ENCODE measurements at regions not wholly inside any gene's neighbourhood (a gene's known extent, or its start where the extent isn't known, plus 50 kb on each side); places are given as distances from the start of the nearest gene placed in this dataset.

- no peak for TF ChIP-seq CTCF (IDR thresholded peaks at IDR 0.05; ENCODE audit: insufficient read depth, low read length, poor library complexity, severe bottlenecking)
- no peaks in the 10 kb centered on the region for H3K27me3 ChIP-seq (replicated peaks; ENCODE audit: control insufficient read depth, insufficient read depth, low read length)
- H3K36me3 ChIP-seq (ENCODE audit: control insufficient read depth, insufficient read depth, low read length), result no peaks in the 10 kb centered on the region
- DNase-seq (ENCODE audit: extremely low read depth, insufficient read length), result no peak
- no peak overlapping the region for H3K4me3 ChIP-seq (replicated peaks; ENCODE audit: low read depth, low read length)
Observed at GRCh38 chr10:128723631-128724205, 597.5 kb upstream of the MKI67 start.

- DNase-seq (ENCODE audit: extremely low read depth, insufficient read length), result no peak
- Histone ChIP-seq H3K27me3 (replicated peaks; ENCODE audit: control insufficient read depth, insufficient read depth, low read length) (no peaks in the 10 kb centered on the region), H3K4me3 (replicated peaks; ENCODE audit: low read depth, low read length) (no peak overlapping the region), H3K36me3 (ENCODE audit: control insufficient read depth, insufficient read depth, low read length) (no peaks in the 10 kb centered on the region)
- no peak for TF ChIP-seq CTCF (IDR thresholded peaks at IDR 0.05; ENCODE audit: insufficient read depth, low read length, poor library complexity, severe bottlenecking)
Observed at GRCh38 chr10:128725531-128725930, 599.3 kb upstream of the MKI67 start.

GRCh38 chr10:128727114-128727513 is 600.9 kb upstream of the MKI67 start:
- no peaks in the 10 kb centered on the region for H3K27me3 ChIP-seq (replicated peaks; ENCODE audit: control insufficient read depth, insufficient read depth, low read length)
- H3K4me3 ChIP-seq (replicated peaks; ENCODE audit: low read depth, low read length), result no peak overlapping the region
- no peak for DNase-seq (ENCODE audit: extremely low read depth, insufficient read length)
- no peak for TF ChIP-seq CTCF (IDR thresholded peaks at IDR 0.05; ENCODE audit: insufficient read depth, low read length, poor library complexity, severe bottlenecking)
- H3K36me3 ChIP-seq (ENCODE audit: control insufficient read depth, insufficient read depth, low read length), result no peaks in the 10 kb centered on the region

GRCh38 chr10:128729910-128730420 is 603.7 kb upstream of the MKI67 start:
- no peak overlapping the region for H3K4me3 ChIP-seq (replicated peaks; ENCODE audit: low read depth, low read length)
- no peak for DNase-seq (ENCODE audit: extremely low read depth, insufficient read length)
- no peaks in the 10 kb centered on the region for H3K27me3 ChIP-seq (replicated peaks; ENCODE audit: control insufficient read depth, insufficient read depth, low read length)
- H3K36me3 ChIP-seq (ENCODE audit: control insufficient read depth, insufficient read depth, low read length), result no peaks in the 10 kb centered on the region
- TF ChIP-seq CTCF (IDR thresholded peaks at IDR 0.05; ENCODE audit: insufficient read depth, low read length, poor library complexity, severe bottlenecking), result no peak

- no peaks in the 10 kb centered on the region for H3K36me3 ChIP-seq (ENCODE audit: control insufficient read depth, insufficient read depth, low read length)
- DNase-seq (ENCODE audit: extremely low read depth, insufficient read length), result no peak
- H3K27me3 ChIP-seq (replicated peaks; ENCODE audit: control insufficient read depth, insufficient read depth, low read length), result no peaks in the 10 kb centered on the region
- TF ChIP-seq CTCF (IDR thresholded peaks at IDR 0.05; ENCODE audit: insufficient read depth, low read length, poor library complexity, severe bottlenecking), result no peak
- H3K4me3 ChIP-seq (replicated peaks; ENCODE audit: low read depth, low read length), result no peak overlapping the region
Observed at GRCh38 chr10:128730922-128731321, 604.7 kb upstream of the MKI67 start.

- no peak for TF ChIP-seq CTCF (IDR thresholded peaks at IDR 0.05; ENCODE audit: insufficient read depth, low read length, poor library complexity, severe bottlenecking)
- no peak for DNase-seq (ENCODE audit: extremely low read depth, insufficient read length)
- no peaks in the 10 kb centered on the region for H3K36me3 ChIP-seq (ENCODE audit: control insufficient read depth, insufficient read depth, low read length)
- H3K27me3 ChIP-seq (replicated peaks; ENCODE audit: control insufficient read depth, insufficient read depth, low read length), result no peaks in the 10 kb centered on the region
- no peak overlapping the region for H3K4me3 ChIP-seq (replicated peaks; ENCODE audit: low read depth, low read length)
Observed at GRCh38 chr10:128734161-128734560, 607.9 kb upstream of the MKI67 start.

Data from GM06990 (cell line).